Upper lobe of left lung (tissue), 4 donors: ENCODE measurements at regions not wholly inside any gene's neighbourhood (a gene's known extent, or its start where the extent isn't known, plus 50 kb on each side); places are given as distances from the start of the nearest gene placed in this dataset.

Source experiments
- CTCF ChIP-seq, 6 experiments: fragments of 450-650 bp in 4 of 6; fragments of 200-600 bp in 2 of 6; sonication (generic) in 2 of 6; IDR thresholded peaks; one replicate each; pipeline ENCODE4 v1.5.1; 2016 to 2019; ENCODE audit warnings: antibody characterized with exemption in 6 of 6
- POLR2A ChIP-seq, 4 donors: fragments of 450-650 bp; IDR thresholded peaks; one replicate each; pipeline ENCODE4 v1.5.1; 2016 to 2017; ENCODE audit warnings: antibody characterized with exemption in 4 of 4, mild to moderate bottlenecking in 2 of 4
- POLR2AphosphoS5 ChIP-seq, 2 donors: sonication (generic); formaldehyde crosslinking; IDR thresholded peaks; one replicate each; pipeline ENCODE4 v1.5.1; 2017; ENCODE audit warnings: antibody characterized with exemption in 2 of 2

- TF ChIP-seq POLR2AphosphoS5 (IDR thresholded peaks at IDR 0.05) (no peak), POLR2A (IDR thresholded peaks at IDR 0.05) (no peak), CTCF (IDR thresholded peaks at IDR 0.05) (no peak)
Observed at GRCh38 chr9:95572381-95573151, 55.8 kb upstream of the PTCH1 start.
